ENCODE measurements at regions not wholly inside any gene's neighbourhood (a gene's known extent, or its start where the extent isn't known, plus 50 kb on each side); places are given as distances from the start of the nearest gene placed in this dataset.

- intact Hi-C loops (cut with micrococcal nuclease) = no loop called here
- Histone ChIP-seq H3K27me3 (ENCODE audit: control insufficient read depth, insufficient read depth, low read length) (no peaks in the 10 kb centered on the region), H3K36me3 (ENCODE audit: control insufficient read depth, insufficient read depth, low read length) (no peaks in the 10 kb centered on the region), H3K4me1 (ENCODE audit: control insufficient read depth, insufficient read depth, low read length) (peaks cover 8% of the 10 kb centered on the region), H3K27ac (ENCODE audit: low read length) (no peak overlapping the region), H3K9me3 (ENCODE audit: control insufficient read depth, insufficient read depth, low read length) (no peaks in the 10 kb centered on the region), H3K4me3 (ENCODE audit: low read length) (no peak overlapping the region)
- Mint-ChIP-seq H3K27me3 (ENCODE audit: low read depth in 2 of 2) (peaks cover 0 to 4% of the 10 kb centered on the region in 2 donors), H3K4me3 (no peak overlapping the region), H3K9me3 (no peaks in the 10 kb centered on the region), H3K4me1 (peaks cover 18 to 20% of the 10 kb centered on the region in 2 donors), H3K27ac (no peak overlapping the region), H3K36me3 (no peaks in the 10 kb centered on the region)
- no peak for ATAC-seq
- DNase-seq = no peak
- WGBS (ENCODE audit: insufficient coverage) = 86% methylated on average over 1 of the region's 3 CpGs
- TF ChIP-seq CTCF (IDR thresholded peaks at IDR 0.05) = no peak
Observed at GRCh38 chr11:109018639-109019038, 353.8 kb downstream of the DDX10 start.

GRCh38 chr11:109019342-109019936 is 354.6 kb downstream of the DDX10 start:
- WGBS (ENCODE audit: insufficient coverage) = 43% methylated on average over 5 of the region's 7 CpGs
- no peaks in the 10 kb centered on the region for H3K9me3 ChIP-seq (ENCODE audit: control insufficient read depth, insufficient read depth, low read length)
- H3K9me3 Mint-ChIP-seq = no peaks in the 10 kb centered on the region
- peaks cover 18 to 20% of the 10 kb centered on the region in 2 donors for H3K4me1 Mint-ChIP-seq
- no peak overlapping the region for H3K4me3 Mint-ChIP-seq
- H3K4me3 ChIP-seq (ENCODE audit: low read length) = no peak overlapping the region
- intact Hi-C loops (cut with micrococcal nuclease) = no loop called here
- no peaks in the 10 kb centered on the region for H3K27me3 ChIP-seq (ENCODE audit: control insufficient read depth, insufficient read depth, low read length)
- H3K27ac Mint-ChIP-seq = peak overlapping the region in 1 of 2 donors; percentile 12
- H3K4me1 ChIP-seq (ENCODE audit: control insufficient read depth, insufficient read depth, low read length) = peaks cover 8% of the 10 kb centered on the region
- no peak overlapping the region for H3K27ac ChIP-seq (ENCODE audit: low read length)
- no peak for DNase-seq
- no peaks in the 10 kb centered on the region for H3K36me3 ChIP-seq (ENCODE audit: control insufficient read depth, insufficient read depth, low read length)
- peaks cover 0 to 4% of the 10 kb centered on the region in 2 donors for H3K27me3 Mint-ChIP-seq (ENCODE audit: low read depth in 2 of 2)
- H3K36me3 Mint-ChIP-seq = no peaks in the 10 kb centered on the region
- ATAC-seq = peak; percentile 40 to 76 (median 50)
- no peak for TF ChIP-seq CTCF (IDR thresholded peaks at IDR 0.05)

GRCh38 chr11:109023036-109023435 is 358.2 kb downstream of the DDX10 start:
- no peak overlapping the region for H3K4me3 ChIP-seq (ENCODE audit: low read length)
- Mint-ChIP-seq H3K4me3 (no peak overlapping the region), H3K27me3 (ENCODE audit: low read depth in 2 of 2) (peaks cover 0 to 1% of the 10 kb centered on the region in 2 donors), H3K36me3 (no peaks in the 10 kb centered on the region), H3K27ac (no peak overlapping the region), H3K4me1 (peaks cover 17 to 18% of the 10 kb centered on the region in 2 donors), H3K9me3 (no peaks in the 10 kb centered on the region)
- H3K4me1 ChIP-seq (ENCODE audit: control insufficient read depth, insufficient read depth, low read length) = peaks cover 8% of the 10 kb centered on the region
- H3K9me3 ChIP-seq (ENCODE audit: control insufficient read depth, insufficient read depth, low read length) = no peaks in the 10 kb centered on the region
- ATAC-seq (peak in 2 of 3 donors; percentile 45 to 46), DNase-seq (no peak)
- intact Hi-C loops (cut with micrococcal nuclease) = no loop called here
- TF ChIP-seq CTCF (IDR thresholded peaks at IDR 0.05) = no peak
- H3K27ac ChIP-seq (ENCODE audit: low read length) = no peak overlapping the region
- WGBS (ENCODE audit: insufficient coverage) = no CpG with 5 or more reads among the region's 2 CpGs
- H3K27me3 ChIP-seq (ENCODE audit: control insufficient read depth, insufficient read depth, low read length) = no peaks in the 10 kb centered on the region
- no peaks in the 10 kb centered on the region for H3K36me3 ChIP-seq (ENCODE audit: control insufficient read depth, insufficient read depth, low read length)

GRCh38 chr11:109026891-109027489 is 362.1 kb downstream of the DDX10 start:
- no peak for TF ChIP-seq CTCF (IDR thresholded peaks at IDR 0.05)
- no peaks in the 10 kb centered on the region for H3K36me3 ChIP-seq (ENCODE audit: control insufficient read depth, insufficient read depth, low read length)
- no peak overlapping the region for H3K27ac ChIP-seq (ENCODE audit: low read length)
- H3K27me3 ChIP-seq (ENCODE audit: control insufficient read depth, insufficient read depth, low read length) = no peaks in the 10 kb centered on the region
- intact Hi-C loops (cut with micrococcal nuclease) = no loop called here
- H3K4me3 ChIP-seq (ENCODE audit: low read length) = no peak overlapping the region
- ATAC-seq = no peak
- WGBS (ENCODE audit: insufficient coverage) = no CpG with 5 or more reads among the region's 1 CpG
- H3K27ac Mint-ChIP-seq = no peak overlapping the region
- no peaks in the 10 kb centered on the region for H3K36me3 Mint-ChIP-seq
- H3K9me3 ChIP-seq (ENCODE audit: control insufficient read depth, insufficient read depth, low read length) = no peaks in the 10 kb centered on the region
- no peaks in the 10 kb centered on the region for H3K9me3 Mint-ChIP-seq
- no peak for DNase-seq
- H3K4me1 ChIP-seq (ENCODE audit: control insufficient read depth, insufficient read depth, low read length) = no peaks in the 10 kb centered on the region
- H3K27me3 Mint-ChIP-seq (ENCODE audit: low read depth in 2 of 2) = no peaks in the 10 kb centered on the region
- no peak overlapping the region for H3K4me3 Mint-ChIP-seq
- H3K4me1 Mint-ChIP-seq = no peaks in the 10 kb centered on the region

Measured in natural killer cell (primary cell).